OCI-M1 (cell line): ENCODE measurements at regions not wholly inside any gene's neighbourhood (a gene's known extent, or its start where the extent isn't known, plus 50 kb on each side); places are given as distances from the start of the nearest gene placed in this dataset.
"Not testable (repeated sequence)": the region's sequence is repeated elsewhere in the genome, so short reads cannot be mapped to it uniquely, and the experiment has no call there.

ENCODE experiments used
- DNase-seq: peaks from one replicate; lab custom pipeline; 2025; lab: John Stamatoyannopoulos, UW

GRCh38 chr21:21858502-21859334 is 860.5 kb downstream of the NCAM2 start:
- no peak for DNase-seq

DNA sequence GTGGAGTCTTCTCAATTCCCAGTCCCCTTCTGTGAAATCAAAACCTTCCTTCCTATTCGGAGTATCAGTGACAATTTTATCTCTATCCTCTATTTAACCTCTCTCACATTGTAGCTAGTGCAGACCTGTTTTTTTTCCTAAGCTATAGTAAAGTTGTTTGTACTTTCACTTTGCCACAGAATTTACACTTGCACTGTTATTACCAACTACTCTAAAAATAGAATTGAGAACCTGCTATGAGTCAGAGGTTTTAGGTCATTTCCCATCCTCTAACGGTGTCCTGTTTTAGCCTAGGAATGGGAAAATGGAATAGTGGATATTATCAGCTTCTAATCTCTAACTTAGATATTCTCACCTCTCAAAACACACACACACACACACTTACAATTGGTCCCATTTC is 862.7 kb downstream of the NCAM2 start:
- peak; percentile 67 for DNase-seq

DNA sequence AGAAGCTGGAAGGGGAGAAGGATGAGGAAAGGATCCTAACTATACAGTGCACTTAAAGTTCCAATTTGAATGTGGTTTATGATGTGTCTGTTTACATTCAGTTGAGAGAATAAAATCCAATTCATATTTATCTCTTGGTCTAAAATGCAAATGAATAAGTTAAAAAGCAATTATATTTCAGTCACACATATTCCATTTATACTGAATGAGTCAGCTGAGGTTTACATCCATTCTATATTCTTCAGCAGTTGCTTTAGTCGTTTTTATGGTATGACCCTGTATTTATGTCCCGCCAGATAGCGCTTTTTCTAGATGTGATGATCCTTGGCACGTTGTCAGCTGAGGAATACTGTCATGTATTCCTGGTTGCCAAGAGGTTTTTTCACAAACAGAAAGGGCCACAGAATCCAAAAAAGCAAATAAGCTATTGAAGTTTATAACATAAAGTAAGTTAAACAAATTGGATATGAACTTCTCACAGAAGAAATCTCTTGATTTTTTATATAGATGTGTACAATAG is 866.2 kb downstream of the NCAM2 start:
- DNase-seq: no peak

- no peak for DNase-seq
These were observed 899.2 kb downstream of the NCAM2 start for GRCh38 chr21:21897275-21897883.

DNA sequence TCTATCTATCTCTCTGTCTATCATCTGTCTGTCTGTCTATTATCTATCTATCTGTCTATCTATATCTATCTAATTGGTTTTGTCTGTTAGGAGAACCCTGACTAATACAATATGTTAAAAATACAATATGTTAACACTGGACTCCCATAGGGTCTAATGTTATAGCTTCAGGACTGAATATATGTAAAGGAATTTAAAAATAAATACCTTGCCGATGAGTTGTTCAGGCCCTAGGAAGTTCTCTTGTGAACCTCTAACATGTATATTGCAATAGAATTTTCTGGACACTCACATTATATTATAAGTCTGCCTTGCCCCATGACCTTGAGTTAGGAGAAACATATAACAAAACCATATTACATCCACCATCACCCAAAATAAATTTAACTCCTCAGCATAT is 900.6 kb downstream of the NCAM2 start:
- DNase-seq: no peak

GRCh38 chr21:21902416-21902815 is 904.2 kb downstream of the NCAM2 start:
- not testable (repeated sequence) for DNase-seq

GRCh38 chr21:21907271-21907670 is 909.1 kb downstream of the NCAM2 start:
- DNase-seq: no peak

DNA sequence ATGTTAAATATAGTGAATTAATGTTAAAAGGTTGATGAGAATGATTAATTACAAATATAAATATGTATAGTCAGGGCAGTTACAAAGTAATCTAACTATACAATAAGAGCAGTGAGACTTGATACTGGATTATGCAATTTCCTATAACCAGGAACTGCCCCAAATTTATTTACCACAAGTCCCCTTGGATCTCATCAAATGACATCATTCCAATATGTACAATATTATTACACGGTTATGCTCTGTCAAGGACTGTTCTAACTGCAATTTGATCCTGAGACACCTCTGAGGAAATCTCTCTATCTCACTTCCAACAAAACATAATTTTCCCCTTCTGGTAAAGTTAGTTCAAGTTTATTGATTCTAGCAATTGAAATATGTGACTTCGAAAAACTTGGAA is 917.6 kb downstream of the NCAM2 start:
- DNase-seq: no peak

DNA sequence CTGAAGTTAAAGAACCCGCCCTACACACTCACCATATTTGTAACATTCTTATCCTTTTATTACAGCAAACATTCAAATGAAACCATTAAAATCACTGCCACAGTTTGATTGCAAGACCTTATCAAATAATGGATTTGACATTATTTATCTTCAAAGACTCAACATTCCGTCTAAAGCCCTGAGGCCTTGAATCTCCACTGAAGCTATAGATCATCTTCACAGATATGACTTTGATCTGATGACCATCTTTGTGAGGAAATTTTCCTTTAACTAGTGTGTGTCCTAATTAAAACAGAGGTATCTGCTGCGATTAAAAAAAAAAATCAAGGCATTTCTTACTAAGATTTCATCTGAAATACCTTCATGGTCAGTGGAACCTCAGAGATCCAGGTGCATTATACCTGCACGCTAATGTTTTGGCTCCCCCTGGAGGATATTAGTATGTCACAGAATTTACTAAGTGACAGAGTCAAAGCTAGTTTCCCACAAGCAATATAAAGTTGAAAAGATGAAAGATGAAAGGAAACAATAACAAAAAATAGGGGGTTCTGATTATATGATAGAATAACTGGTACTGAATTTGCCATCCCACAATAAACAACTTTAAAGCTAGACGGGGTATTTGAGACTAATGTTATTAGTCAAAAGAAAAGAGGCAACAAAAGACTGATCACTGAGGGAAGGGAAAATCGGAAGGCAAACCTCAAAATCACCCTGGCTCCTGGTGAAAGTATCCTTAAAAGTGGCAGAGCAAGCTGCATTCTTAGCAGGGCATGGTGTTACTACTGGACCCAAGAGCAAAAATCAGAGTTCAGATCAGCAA is 923.4 kb downstream of the NCAM2 start:
- DNase-seq: peak; percentile 48

DNA sequence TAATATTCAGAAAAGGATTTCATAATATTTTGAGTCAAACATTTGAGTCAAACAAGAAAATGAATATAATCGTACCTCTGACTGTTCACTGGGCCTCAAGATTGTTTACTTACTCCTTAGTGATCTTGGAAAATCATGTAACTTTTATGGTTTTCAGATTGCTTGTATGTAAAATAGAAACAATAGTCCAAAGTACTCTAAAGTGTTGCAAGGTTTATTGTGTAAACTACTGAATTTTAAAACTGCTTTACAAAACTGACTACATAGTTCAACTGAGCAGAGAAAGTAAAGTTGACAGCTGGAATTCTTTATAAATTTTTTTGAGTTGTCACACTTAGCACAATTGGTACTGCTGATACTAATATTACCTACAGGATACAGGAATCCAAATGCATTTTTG is 931.0 kb downstream of the NCAM2 start:
- DNase-seq: no peak

DNA sequence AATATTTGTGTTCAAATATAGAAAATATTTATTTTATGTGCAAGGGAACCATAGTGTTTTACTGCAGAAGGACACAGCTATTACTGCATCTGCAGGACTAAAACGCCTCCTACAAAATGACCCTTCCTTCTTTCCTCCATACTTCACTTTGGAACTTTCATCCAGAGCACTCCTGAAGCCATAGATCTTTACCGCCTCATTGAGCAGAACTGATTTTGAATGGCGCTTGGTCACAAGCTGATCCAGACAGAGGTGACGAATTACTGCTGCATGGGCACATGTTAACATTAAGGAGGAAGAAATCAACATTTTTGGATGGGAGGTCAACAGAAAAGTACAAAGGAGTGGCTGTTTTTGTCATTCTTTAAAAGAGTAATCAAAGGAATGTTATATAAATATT is 931.6 kb downstream of the NCAM2 start:
- no peak for DNase-seq

DNA sequence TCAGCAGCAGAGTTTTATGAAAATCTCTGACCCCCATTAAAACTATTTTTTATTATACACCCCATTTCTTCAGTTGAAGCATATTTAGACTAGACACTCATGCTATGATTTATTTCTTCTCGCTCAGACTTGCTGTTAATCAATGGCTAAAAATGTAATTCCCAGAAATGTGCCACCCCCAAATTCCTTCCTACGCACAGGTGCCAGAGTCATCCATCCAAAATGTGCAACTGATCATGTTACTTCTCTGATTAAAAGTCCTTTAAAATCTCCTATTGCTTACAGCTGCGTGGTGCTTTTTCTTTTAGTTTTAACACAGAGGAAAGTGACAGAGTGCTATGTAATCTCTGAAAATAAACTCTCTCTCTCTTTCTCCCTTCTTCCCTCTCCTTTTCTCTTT is 954.4 kb downstream of the NCAM2 start:
- DNase-seq: no peak

- DNase-seq: peak; percentile 69
These were observed 957.0 kb downstream of the NCAM2 start for GRCh38 chr21:21955204-21955603.

DNA sequence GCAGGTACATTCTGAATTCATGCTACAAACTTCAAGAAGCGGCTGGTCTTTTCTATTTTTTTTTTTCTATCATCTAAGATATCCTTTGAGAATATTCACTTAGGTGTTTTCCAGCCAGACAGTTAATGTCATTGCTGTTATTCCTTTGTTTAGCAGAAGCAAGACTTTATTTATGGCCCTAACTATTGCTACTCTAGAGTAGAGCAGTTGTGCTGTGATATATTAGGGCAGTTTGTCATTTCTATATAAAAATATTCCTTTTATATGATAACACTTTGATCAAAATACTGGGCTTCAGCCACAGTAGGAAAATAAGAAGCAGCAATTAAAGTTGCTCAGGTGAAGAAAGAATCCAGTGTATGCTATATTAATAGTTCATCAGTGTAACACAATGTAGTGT is 959.3 kb downstream of the NCAM2 start:
- DNase-seq: no peak

DNA sequence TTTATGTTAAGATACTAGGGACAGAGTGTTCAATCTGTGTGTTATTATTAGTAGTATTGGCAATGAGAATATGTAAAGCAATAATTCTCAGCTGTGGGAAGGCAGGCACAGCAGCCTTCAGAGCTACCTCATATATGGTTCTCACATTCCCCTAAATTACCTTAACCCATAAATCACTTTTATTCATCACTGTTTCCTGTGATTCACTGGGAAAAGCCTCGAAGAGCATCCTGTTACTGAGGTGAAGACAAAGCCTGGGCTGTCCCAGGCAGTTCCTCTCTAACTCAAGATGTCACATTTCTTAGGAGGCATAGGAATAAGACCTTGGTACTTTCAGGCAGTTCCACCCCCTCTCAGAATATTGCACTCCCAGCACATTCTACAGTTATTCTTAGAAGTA is 965.7 kb downstream of the NCAM2 start:
- no peak for DNase-seq

- DNase-seq: no peak
These were observed 970.6 kb downstream of the NCAM2 start for GRCh38 chr21:21968810-21969209.

- DNase-seq: no peak
These were observed 971.0 kb downstream of the NCAM2 start for GRCh38 chr21:21969211-21969610.

GRCh38 chr21:21971384-21971783 is 973.2 kb downstream of the NCAM2 start:
- no peak for DNase-seq

GRCh38 chr21:21973806-21974205 is 975.6 kb downstream of the NCAM2 start:
- no peak for DNase-seq

DNA sequence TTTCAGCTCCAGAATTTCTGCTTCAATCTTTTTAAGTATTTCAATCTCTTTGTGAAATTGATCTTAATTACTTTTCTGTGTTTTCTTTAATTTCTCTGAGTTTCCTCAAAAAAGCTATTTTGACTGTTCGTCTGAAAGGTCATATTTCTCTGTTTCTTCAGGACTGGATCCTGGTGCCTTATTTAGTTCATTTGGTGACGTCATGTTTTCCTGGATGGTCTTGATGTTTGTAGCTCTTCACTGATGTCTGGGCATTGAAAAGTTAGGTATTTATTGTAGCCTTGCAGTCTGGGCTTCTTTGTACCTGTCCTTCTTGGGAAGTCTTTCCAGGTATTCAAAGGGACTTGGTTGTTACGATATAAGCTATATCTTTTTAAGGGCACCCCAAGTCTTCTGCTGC is 998.7 kb downstream of the NCAM2 start:
- DNase-seq: no peak

DNA sequence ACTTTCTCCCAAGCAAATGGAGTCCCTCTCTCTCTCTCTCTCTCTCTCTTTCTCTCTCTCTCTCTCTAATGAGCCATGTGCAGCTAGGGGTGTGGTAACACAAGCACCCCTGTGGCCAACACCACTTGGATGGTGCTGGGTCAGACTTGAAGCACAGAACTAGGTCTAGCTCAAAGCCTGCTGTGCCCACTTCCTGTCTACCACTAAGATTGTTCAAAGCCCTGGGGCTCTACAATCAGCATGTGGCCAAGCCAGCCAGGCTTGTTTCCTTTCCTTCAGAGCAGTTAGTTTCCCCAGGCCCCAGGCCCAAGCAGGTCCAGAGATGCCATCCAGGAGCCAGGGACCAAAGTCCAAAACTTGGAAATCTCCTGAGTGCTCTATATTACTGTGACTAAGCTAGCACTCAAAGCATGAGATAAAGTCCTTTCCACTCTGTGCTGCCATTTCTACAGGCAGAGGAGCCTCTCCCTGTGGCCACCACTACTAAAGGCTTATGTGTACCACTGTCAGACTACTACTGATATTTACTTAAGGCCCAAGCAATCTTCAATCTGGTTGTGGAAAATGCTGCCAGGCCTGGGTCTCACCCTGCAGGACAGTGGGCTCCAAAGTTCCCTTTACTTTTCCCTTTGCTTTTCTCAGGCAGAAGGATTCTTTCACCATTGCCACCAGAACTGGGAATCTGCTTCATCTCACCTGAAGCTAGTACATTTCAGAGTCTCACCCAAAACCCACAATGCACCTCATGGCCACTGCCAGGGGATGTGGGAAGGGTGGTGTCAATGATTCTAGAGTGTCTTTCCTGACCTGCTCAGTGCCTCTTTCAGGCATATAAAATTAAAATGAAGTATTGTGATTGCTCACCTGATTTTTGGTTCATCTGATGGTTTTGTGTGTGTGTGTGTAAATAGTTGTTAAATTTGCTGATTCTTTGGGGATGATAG is 999.5 kb downstream of the NCAM2 start:
- DNase-seq: no peak

- no peak for DNase-seq
These were observed 1021.6 kb downstream of the NCAM2 start for GRCh38 chr21:22019766-22020165.
